Naive thymus-derived CD4-positive, alpha-beta T cell (primary cell): ENCODE measurements at regions not wholly inside any gene's neighbourhood (a gene's known extent, or its start where the extent isn't known, plus 50 kb on each side); places are given as distances from the start of the nearest gene placed in this dataset.

Experiments
- ATAC-seq: fragments of 150-1000 bp; cut with Tn5 transposase; 2 replicates; pipeline ENCODE4 v1.10.0; 2021; ENCODE audit warnings: mild to moderate bottlenecking, moderate library complexity
- CTCF ChIA-PET: fragments of 350-600 bp; sonication (Branson Sonifier 250); formaldehyde crosslinking; loops from one replicate; lab custom pipeline; 2021; ENCODE audit warnings: antibody characterized with exemption; lab: Charles Lee
- POLR2A ChIA-PET: fragments of 350-600 bp; sonication (Branson Sonifier 250); formaldehyde crosslinking; loops from one replicate; lab custom pipeline; 2021; ENCODE audit warnings: antibody characterized with exemption, inconsistent platforms; lab: Charles Lee
- DNase-seq, 9 donors: peaks; one replicate each; pipeline versions ENCODE4 v3.0.0 to v3.0.0-alpha.2; 2020 to 2022; ENCODE audit warnings: mixed read lengths in 1 of 9
- H3K27ac ChIP-seq: one replicate; pipeline ENCODE4 v1.7.0; 2013; ENCODE audit warnings: mild to moderate bottlenecking, low read depth, low read length, moderate library complexity
- H3K27me3 ChIP-seq, 2 donors: one replicate each; pipeline ENCODE4 v1.7.0; 2013; ENCODE audit warnings: low read length in 2 of 2, mild to moderate bottlenecking in 2 of 2, moderate library complexity in 2 of 2; ENCODE audit not compliant: control insufficient read depth in 2 of 2, insufficient read depth in 2 of 2
- H3K36me3 ChIP-seq, 3 experiments: 1 replicate in 2 of 3; 2 replicates in 1 of 3; pipeline ENCODE4 v1.7.0; 2013; ENCODE audit warnings: low read length in 3 of 3, mild to moderate bottlenecking in 3 of 3, moderate library complexity in 1 of 3; ENCODE audit not compliant: insufficient read depth in 3 of 3, control insufficient read depth in 2 of 3
- H3K4me1 ChIP-seq, 2 donors: one replicate each; pipeline ENCODE4 v1.7.0; 2013; ENCODE audit warnings: low read length in 2 of 2, mild to moderate bottlenecking in 2 of 2, moderate library complexity in 1 of 2; ENCODE audit not compliant: control insufficient read depth in 2 of 2, insufficient read depth in 2 of 2
- H3K4me3 ChIP-seq: 2 replicates; pipeline ENCODE4 v1.7.0; 2013; ENCODE audit warnings: mild to moderate bottlenecking, low read length
- H3K9me3 ChIP-seq, 3 experiments: 1 replicate in 2 of 3; 2 replicates in 1 of 3; pipeline ENCODE4 v1.7.0; 2013; ENCODE audit warnings: low read length in 3 of 3; ENCODE audit not compliant: control insufficient read depth in 2 of 3
- H3K27ac Mint-ChIP-seq, 9 donors: one replicate each; pipeline ENCODE4 v1.8.0; 2020 to 2022; ENCODE audit warnings: mixed read lengths in 9 of 9, mild to moderate bottlenecking in 8 of 9, moderate library complexity in 5 of 9, inconsistent platforms in 2 of 9
- H3K27me3 Mint-ChIP-seq, 5 donors: one replicate each; pipeline ENCODE4 v1.8.0; 2021 to 2022; ENCODE audit warnings: mixed read lengths in 5 of 5, mild to moderate bottlenecking in 1 of 5
- H3K36me3 Mint-ChIP-seq, 5 donors: one replicate each; pipeline ENCODE4 v1.8.0; 2020 to 2022; ENCODE audit warnings: mixed read lengths in 5 of 5, mild to moderate bottlenecking in 3 of 5, inconsistent platforms in 1 of 5
- H3K4me1 Mint-ChIP-seq, 7 donors: one replicate each; pipeline ENCODE4 v1.8.0; 2020 to 2022; ENCODE audit warnings: mixed read lengths in 7 of 7, mild to moderate bottlenecking in 3 of 7, inconsistent platforms in 1 of 7
- H3K4me3 Mint-ChIP-seq, 10 donors: one replicate each; pipeline ENCODE4 v1.8.0; 2020 to 2022; ENCODE audit warnings: mild to moderate bottlenecking in 10 of 10, mixed read lengths in 10 of 10, moderate library complexity in 6 of 10, inconsistent platforms in 2 of 10
- H3K9me3 Mint-ChIP-seq, 11 donors: one replicate each; pipeline ENCODE4 v1.8.0; 2020 to 2022; ENCODE audit warnings: mixed read lengths in 11 of 11, mild to moderate bottlenecking in 4 of 11, inconsistent platforms in 1 of 11, moderate library complexity in 1 of 11
- intact Hi-C, 2 donors: fragments of 100-400 bp; cut with micrococcal nuclease; formaldehyde crosslinking; loops; one replicate each; pipeline ENCODE4 v1.15.1; 2023

GRCh38 chr4:180937083-180937482 lies 1306.1 kb upstream of the TENM3 start:
- H3K36me3 Mint-ChIP-seq: no peaks in the 10 kb centered on the region
- no peak overlapping the region for H3K27ac ChIP-seq

GRCh38 chr4:180940680-180941079 lies 1302.5 kb upstream of the TENM3 start:
- ChIA-PET CTCF (no interaction called here), POLR2A (no interaction called here)
- Histone ChIP-seq H3K9me3 (no peaks in the 10 kb centered on the region), H3K4me3 (no peak overlapping the region), H3K27me3 (no peaks in the 10 kb centered on the region), H3K27ac (no peak overlapping the region), H3K4me1 (no peaks in the 10 kb centered on the region), H3K36me3 (no peaks in the 10 kb centered on the region)
- no peak for DNase-seq
- H3K4me3 Mint-ChIP-seq: no peak overlapping the region
- no peaks in the 10 kb centered on the region for H3K27me3 Mint-ChIP-seq
- peaks cover 0 to 12% (median 0%) of the 10 kb centered on the region in 11 donors for H3K9me3 Mint-ChIP-seq
- no peak for ATAC-seq
- no peaks in the 10 kb centered on the region for H3K36me3 Mint-ChIP-seq
- intact Hi-C loops: no loop called here
- H3K27ac Mint-ChIP-seq: no peak overlapping the region
- H3K4me1 Mint-ChIP-seq: no peaks in the 10 kb centered on the region

More at GRCh38 chr4:180937083-180937482, 1306.1 kb upstream of the TENM3 start:
- CTCF ChIA-PET: no interaction called here
- H3K4me3 ChIP-seq: no peak overlapping the region
- H3K4me3 Mint-ChIP-seq: no peak overlapping the region
- no peaks in the 10 kb centered on the region for H3K4me1 ChIP-seq
- no peaks in the 10 kb centered on the region for H3K27me3 Mint-ChIP-seq
- H3K9me3 Mint-ChIP-seq: peaks cover 0 to 21% (median 0%) of the 10 kb centered on the region in 11 donors
- H3K27ac Mint-ChIP-seq: no peak overlapping the region
- no peaks in the 10 kb centered on the region for H3K9me3 ChIP-seq
- POLR2A ChIA-PET: no interaction called here
- DNase-seq (no peak), ATAC-seq (no peak)
- no peaks in the 10 kb centered on the region for H3K27me3 ChIP-seq
- intact Hi-C loops: no loop called here
- no peaks in the 10 kb centered on the region for H3K4me1 Mint-ChIP-seq
- no peaks in the 10 kb centered on the region for H3K36me3 ChIP-seq

GRCh38 chr4:180942367-180942916 lies 1300.8 kb upstream of the TENM3 start:
- Histone ChIP-seq H3K27ac (no peak overlapping the region), H3K9me3 (no peaks in the 10 kb centered on the region), H3K36me3 (no peaks in the 10 kb centered on the region), H3K4me1 (no peaks in the 10 kb centered on the region), H3K4me3 (no peak overlapping the region), H3K27me3 (no peaks in the 10 kb centered on the region)
- Mint-ChIP-seq H3K27ac (no peak overlapping the region), H3K9me3 (peaks cover 0 to 14% (median 0%) of the 10 kb centered on the region in 11 donors), H3K4me3 (no peak overlapping the region), H3K36me3 (no peaks in the 10 kb centered on the region), H3K4me1 (no peaks in the 10 kb centered on the region), H3K27me3 (no peaks in the 10 kb centered on the region)
- ChIA-PET CTCF (no interaction called here), POLR2A (no interaction called here)
- no peak for DNase-seq
- intact Hi-C loops: no loop called here
- ATAC-seq: no peak

- no peaks in the 10 kb centered on the region for H3K27me3 Mint-ChIP-seq
- POLR2A ChIA-PET: no interaction called here
- ATAC-seq (no peak), DNase-seq (no peak)
- H3K36me3 Mint-ChIP-seq: no peaks in the 10 kb centered on the region
- H3K9me3 ChIP-seq: no peaks in the 10 kb centered on the region
- H3K4me3 Mint-ChIP-seq: no peak overlapping the region
- H3K4me3 ChIP-seq: no peak overlapping the region
- intact Hi-C loops: no loop called here
- no peaks in the 10 kb centered on the region for H3K4me1 Mint-ChIP-seq
- peaks cover 0 to 11% (median 0%) of the 10 kb centered on the region in 11 donors for H3K9me3 Mint-ChIP-seq
- H3K27ac ChIP-seq: no peak overlapping the region
- no peaks in the 10 kb centered on the region for H3K4me1 ChIP-seq
- CTCF ChIA-PET: no interaction called here
- no peaks in the 10 kb centered on the region for H3K27me3 ChIP-seq
- no peaks in the 10 kb centered on the region for H3K36me3 ChIP-seq
- H3K27ac Mint-ChIP-seq: no peak overlapping the region
Observed at GRCh38 chr4:180946188-180946587, 1297.0 kb upstream of the TENM3 start.

- H3K36me3 ChIP-seq: no peaks in the 10 kb centered on the region
- no peak overlapping the region for H3K27ac ChIP-seq
- intact Hi-C loops: no loop called here
- no peak for ATAC-seq
- no peak for DNase-seq
- CTCF ChIA-PET: interaction anchor here (0.7 kb wide), 1 partner anchor 153 kb away, joined by 3 read pairs; no protein-coding TSS in a partner anchor
- Mint-ChIP-seq H3K4me1 (no peaks in the 10 kb centered on the region), H3K27ac (no peak overlapping the region), H3K36me3 (no peaks in the 10 kb centered on the region), H3K4me3 (no peak overlapping the region), H3K27me3 (no peaks in the 10 kb centered on the region), H3K9me3 (peaks cover 0 to 11% (median under 1%) of the 10 kb centered on the region in 11 donors)
- H3K27me3 ChIP-seq: no peaks in the 10 kb centered on the region
- H3K4me3 ChIP-seq: no peak overlapping the region
- H3K9me3 ChIP-seq: no peaks in the 10 kb centered on the region
- POLR2A ChIA-PET: no interaction called here
- no peaks in the 10 kb centered on the region for H3K4me1 ChIP-seq
Observed at GRCh38 chr4:180947425-180947824, 1295.8 kb upstream of the TENM3 start.

- Mint-ChIP-seq H3K27me3 (no peaks in the 10 kb centered on the region), H3K36me3 (no peaks in the 10 kb centered on the region), H3K4me1 (no peaks in the 10 kb centered on the region), H3K9me3 (peaks cover 0 to 11% (median 1%) of the 10 kb centered on the region in 11 donors), H3K4me3 (no peak overlapping the region), H3K27ac (no peak overlapping the region)
- Histone ChIP-seq H3K4me1 (no peaks in the 10 kb centered on the region), H3K27ac (no peak overlapping the region), H3K27me3 (no peaks in the 10 kb centered on the region), H3K9me3 (no peaks in the 10 kb centered on the region), H3K4me3 (no peak overlapping the region), H3K36me3 (no peaks in the 10 kb centered on the region)
- ChIA-PET CTCF (no interaction called here), POLR2A (no interaction called here)
- ATAC-seq (no peak), DNase-seq (no peak)
- intact Hi-C loops: no loop called here
Observed at GRCh38 chr4:180949424-180950213, 1293.6 kb upstream of the TENM3 start.

- ChIA-PET CTCF (no interaction called here), POLR2A (no interaction called here)
- Histone ChIP-seq H3K36me3 (no peaks in the 10 kb centered on the region), H3K27me3 (no peaks in the 10 kb centered on the region), H3K4me1 (no peaks in the 10 kb centered on the region), H3K9me3 (no peaks in the 10 kb centered on the region), H3K27ac (no peak overlapping the region), H3K4me3 (no peak overlapping the region)
- H3K27me3 Mint-ChIP-seq: no peaks in the 10 kb centered on the region
- H3K4me3 Mint-ChIP-seq: no peak overlapping the region
- no peak for ATAC-seq
- H3K36me3 Mint-ChIP-seq: no peaks in the 10 kb centered on the region
- no peak for DNase-seq
- no peaks in the 10 kb centered on the region for H3K4me1 Mint-ChIP-seq
- peaks cover 0 to 11% (median 1%) of the 10 kb centered on the region in 11 donors for H3K9me3 Mint-ChIP-seq
- intact Hi-C loops: no loop called here
- H3K27ac Mint-ChIP-seq: no peak overlapping the region
Observed at GRCh38 chr4:180950377-180950776, 1292.8 kb upstream of the TENM3 start.
